SJSA1 (cell line): ENCODE measurements at regions not wholly inside any gene's neighbourhood (a gene's known extent, or its start where the extent isn't known, plus 50 kb on each side); places are given as distances from the start of the nearest gene placed in this dataset.
"Not testable (repeated sequence)": the region's sequence is repeated elsewhere in the genome, so short reads cannot be mapped to it uniquely, and the experiment has no call there.

Experiments
- DNase-seq, 2 experiments: peaks; one replicate each; pipeline ENCODE4 v3.0.0-alpha.2; 2015 to 2020; ENCODE audit warnings: low spot score in 2 of 2, low read depth in 1 of 2
- H3K27ac ChIP-seq: fragments of 250-450 bp; sonication (Bioruptor Pico); 2 replicates; pipeline ENCODE4 v1.5.1; 2020; ENCODE audit warnings: mild to moderate bottlenecking, moderate library complexity
- H3K27me3 ChIP-seq: fragments of 250-450 bp; sonication (Bioruptor Pico); replicated peaks from 2 replicates; pipeline ENCODE4 v1.5.1; 2020; ENCODE audit warnings: mild to moderate bottlenecking, moderate library complexity
- H3K36me3 ChIP-seq: fragments of 250-450 bp; sonication (Bioruptor Pico); 2 replicates; pipeline ENCODE4 v1.5.1; 2020; ENCODE audit warnings: mild to moderate bottlenecking
- H3K4me1 ChIP-seq: fragments of 250-450 bp; sonication (Bioruptor Pico); replicated peaks from 2 replicates; pipeline ENCODE4 v1.6.1; 2021; ENCODE audit warnings: mild to moderate bottlenecking
- H3K4me3 ChIP-seq: fragments of 250-450 bp; sonication (Bioruptor Pico); 2 replicates; pipeline ENCODE4 v1.5.1; 2020; ENCODE audit warnings: mild to moderate bottlenecking
- H3K9me3 ChIP-seq: fragments of 250-450 bp; sonication (Bioruptor Pico); replicated peaks from 2 replicates; pipeline ENCODE4 v1.5.1; 2020; ENCODE audit warnings: mild to moderate bottlenecking

GRCh38 chr1:104235141-104235540, 485.4 kb downstream of the AMY1C start:
- H3K4me1 ChIP-seq, result no peaks in the 10 kb centered on the region
- H3K9me3 ChIP-seq, result no peaks in the 10 kb centered on the region
- no peak for DNase-seq
- H3K4me3 ChIP-seq, result no peak overlapping the region
- no peak overlapping the region for H3K27ac ChIP-seq
- H3K36me3 ChIP-seq, result no peaks in the 10 kb centered on the region
- H3K27me3 ChIP-seq, result no peaks in the 10 kb centered on the region

GRCh38 chr1:104238991-104239390, 489.3 kb downstream of the AMY1C start:
- no peak overlapping the region for H3K27ac ChIP-seq
- no peaks in the 10 kb centered on the region for H3K27me3 ChIP-seq
- no peak overlapping the region for H3K4me3 ChIP-seq
- no peaks in the 10 kb centered on the region for H3K9me3 ChIP-seq
- no peak for DNase-seq
- no peaks in the 10 kb centered on the region for H3K36me3 ChIP-seq
- no peaks in the 10 kb centered on the region for H3K4me1 ChIP-seq

GRCh38 chr1:104248385-104248784, 498.7 kb downstream of the AMY1C start:
- no peaks in the 10 kb centered on the region for H3K4me1 ChIP-seq
- no peak overlapping the region for H3K4me3 ChIP-seq
- no peak overlapping the region for H3K27ac ChIP-seq
- no peaks in the 10 kb centered on the region for H3K27me3 ChIP-seq
- no peaks in the 10 kb centered on the region for H3K36me3 ChIP-seq
- no peaks in the 10 kb centered on the region for H3K9me3 ChIP-seq
- DNase-seq, result no peak

DNA sequence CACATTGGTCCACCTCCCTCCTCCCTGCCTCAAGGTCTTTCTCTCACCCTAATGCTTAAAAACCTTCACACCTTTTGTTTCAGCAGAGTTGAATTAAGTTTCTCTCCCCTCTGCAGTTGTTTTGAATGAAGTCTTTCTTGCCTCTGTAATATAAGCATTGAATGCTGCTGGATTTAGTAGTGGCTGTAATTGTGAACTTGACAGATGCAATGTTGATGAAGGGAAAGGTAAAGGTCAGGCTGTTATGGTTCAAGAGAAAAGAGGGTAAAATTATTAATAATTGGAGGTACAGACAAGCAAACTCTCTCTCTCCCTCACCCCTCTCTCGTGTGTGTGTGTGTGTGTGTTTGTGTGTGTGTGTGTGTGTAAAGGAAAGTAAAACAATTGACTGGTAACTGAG, 509.8 kb downstream of the AMY1C start:
- H3K4me1 ChIP-seq, result no peaks in the 10 kb centered on the region
- no peaks in the 10 kb centered on the region for H3K27me3 ChIP-seq
- H3K4me3 ChIP-seq, result no peak overlapping the region
- no peak for DNase-seq
- H3K27ac ChIP-seq, result no peak overlapping the region
- no peaks in the 10 kb centered on the region for H3K9me3 ChIP-seq
- no peaks in the 10 kb centered on the region for H3K36me3 ChIP-seq

- DNase-seq, H3K27me3 ChIP-seq, H3K9me3 ChIP-seq, H3K4me3 ChIP-seq, H3K27ac ChIP-seq, H3K36me3 ChIP-seq, H3K4me1 ChIP-seq: not testable (repeated sequence)
Measured at GRCh38 chr1:104263110-104263509, 513.4 kb downstream of the AMY1C start.

DNA sequence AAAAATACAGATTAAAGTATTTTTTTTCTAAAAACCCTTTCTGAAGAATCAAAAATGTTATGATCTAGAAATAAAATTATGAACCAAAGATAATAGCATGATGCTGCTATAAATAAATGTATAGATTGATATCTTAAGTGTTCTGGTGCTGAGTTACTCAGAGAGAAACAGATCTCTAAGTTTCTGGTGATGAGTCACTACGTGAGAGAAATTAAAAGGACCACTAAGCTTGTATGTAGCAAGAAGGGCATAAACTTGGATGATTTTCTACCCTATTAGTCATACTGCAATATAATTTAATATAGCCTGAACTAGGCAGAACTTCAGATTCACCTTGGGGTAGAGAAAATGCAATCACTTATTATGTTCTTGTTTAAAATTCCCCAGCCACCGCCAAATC, 514.8 kb downstream of the AMY1C start:
- H3K4me3 ChIP-seq, result no peak overlapping the region
- no peak for DNase-seq
- H3K4me1 ChIP-seq, result no peaks in the 10 kb centered on the region
- no peaks in the 10 kb centered on the region for H3K36me3 ChIP-seq
- H3K27ac ChIP-seq, result no peak overlapping the region
- no peaks in the 10 kb centered on the region for H3K27me3 ChIP-seq
- no peaks in the 10 kb centered on the region for H3K9me3 ChIP-seq

GRCh38 chr1:104265163-104265562, 515.5 kb downstream of the AMY1C start:
- no peak for DNase-seq
- Histone ChIP-seq H3K36me3 (no peaks in the 10 kb centered on the region), H3K27ac (no peak overlapping the region), H3K9me3 (no peaks in the 10 kb centered on the region), H3K27me3 (no peaks in the 10 kb centered on the region), H3K4me1 (no peaks in the 10 kb centered on the region), H3K4me3 (no peak overlapping the region)

- H3K4me1 ChIP-seq, result no peaks in the 10 kb centered on the region
- no peak overlapping the region for H3K4me3 ChIP-seq
- DNase-seq, result no peak
- no peak overlapping the region for H3K27ac ChIP-seq
- no peaks in the 10 kb centered on the region for H3K36me3 ChIP-seq
- no peaks in the 10 kb centered on the region for H3K9me3 ChIP-seq
- H3K27me3 ChIP-seq, result no peaks in the 10 kb centered on the region
Measured at GRCh38 chr1:104266612-104267011, 516.9 kb downstream of the AMY1C start.

GRCh38 chr1:104288322-104288721, 538.6 kb downstream of the AMY1C start:
- not testable (repeated sequence) for H3K27ac ChIP-seq, DNase-seq, H3K9me3 ChIP-seq, H3K36me3 ChIP-seq, H3K4me1 ChIP-seq, H3K27me3 ChIP-seq, H3K4me3 ChIP-seq

GRCh38 chr1:104291156-104291555, 541.5 kb downstream of the AMY1C start:
- H3K36me3 ChIP-seq, result no peaks in the 10 kb centered on the region
- H3K9me3 ChIP-seq, result 0 out of 2 replicates have a peak, but pooled peaks cover 3% of the 10 kb centered on the region
- DNase-seq, result no peak
- no peak overlapping the region for H3K27ac ChIP-seq
- H3K27me3 ChIP-seq, result no peaks in the 10 kb centered on the region
- no peak overlapping the region for H3K4me3 ChIP-seq
- no peaks in the 10 kb centered on the region for H3K4me1 ChIP-seq

- no peak for DNase-seq
- H3K36me3 ChIP-seq, result no peaks in the 10 kb centered on the region
- no peak overlapping the region for H3K4me3 ChIP-seq
- 0 out of 2 replicates have a peak, but pooled peaks cover 3% of the 10 kb centered on the region for H3K9me3 ChIP-seq
- no peaks in the 10 kb centered on the region for H3K4me1 ChIP-seq
- no peaks in the 10 kb centered on the region for H3K27me3 ChIP-seq
- no peak overlapping the region for H3K27ac ChIP-seq
Measured at GRCh38 chr1:104294259-104294658, 544.6 kb downstream of the AMY1C start.

DNA sequence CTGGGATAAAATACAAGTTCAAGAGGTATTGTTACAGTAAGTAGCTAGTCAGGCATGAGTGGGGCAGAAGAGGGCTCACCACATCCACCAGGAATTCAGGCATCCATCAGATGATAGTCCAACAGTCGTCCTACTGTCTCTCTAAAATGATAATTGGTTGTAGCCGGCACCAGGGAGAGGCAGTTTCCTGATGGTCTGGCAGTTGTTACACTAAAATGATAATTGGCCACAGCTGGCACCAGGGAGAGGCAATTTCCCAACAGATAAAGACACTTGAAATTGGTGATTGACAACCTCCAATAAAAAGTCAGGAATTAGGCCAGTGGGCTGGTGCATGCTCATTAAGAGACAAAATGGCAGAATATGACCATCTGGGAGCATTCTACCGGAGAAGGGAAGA, 545.8 kb downstream of the AMY1C start:
- no peaks in the 10 kb centered on the region for H3K9me3 ChIP-seq
- H3K27me3 ChIP-seq, result no peaks in the 10 kb centered on the region
- no peaks in the 10 kb centered on the region for H3K4me1 ChIP-seq
- no peak overlapping the region for H3K27ac ChIP-seq
- no peaks in the 10 kb centered on the region for H3K36me3 ChIP-seq
- no peak for DNase-seq
- no peak overlapping the region for H3K4me3 ChIP-seq

GRCh38 chr1:104309673-104310072, 560.0 kb downstream of the AMY1C start:
- Histone ChIP-seq H3K9me3 (0 out of 2 replicates have a peak, but pooled peaks cover 3% of the 10 kb centered on the region), H3K4me1 (no peaks in the 10 kb centered on the region), H3K36me3 (no peaks in the 10 kb centered on the region), H3K27ac (no peak overlapping the region), H3K27me3 (no peaks in the 10 kb centered on the region), H3K4me3 (no peak overlapping the region)
- DNase-seq, result no peak

DNA sequence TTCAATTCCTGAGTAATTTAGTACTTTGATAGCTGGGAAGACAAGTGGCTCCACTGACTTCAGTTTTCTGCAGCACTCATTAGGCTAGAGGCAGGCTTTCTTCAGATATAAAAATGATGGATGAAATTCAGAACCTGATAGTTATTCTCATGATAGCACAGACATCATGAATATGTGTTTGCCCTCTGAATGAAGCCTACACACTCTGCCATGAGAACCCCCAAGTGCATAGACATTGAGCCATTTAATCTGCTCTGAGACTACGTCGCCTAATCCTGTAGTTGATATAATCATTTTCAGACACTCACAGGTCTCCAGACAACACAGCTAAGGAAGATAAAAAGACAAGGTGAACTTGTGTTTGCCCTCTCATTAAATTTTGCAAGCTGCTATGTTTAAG, 566.1 kb downstream of the AMY1C start:
- Histone ChIP-seq H3K9me3 (no peaks in the 10 kb centered on the region), H3K4me1 (no peaks in the 10 kb centered on the region), H3K27me3 (no peaks in the 10 kb centered on the region; the same call in 1 of the 2 replicates), H3K4me3 (no peak overlapping the region), H3K27ac (no peak overlapping the region), H3K36me3 (no peaks in the 10 kb centered on the region)
- DNase-seq, result no peak

GRCh38 chr1:104322131-104322530, 572.4 kb downstream of the AMY1C start:
- H3K4me1 ChIP-seq, result no peaks in the 10 kb centered on the region
- no peak overlapping the region for H3K27ac ChIP-seq
- H3K36me3 ChIP-seq, result no peaks in the 10 kb centered on the region
- DNase-seq, result no peak
- no peaks in the 10 kb centered on the region for H3K9me3 ChIP-seq
- no peak overlapping the region for H3K4me3 ChIP-seq
- H3K27me3 ChIP-seq, result no peaks in the 10 kb centered on the region; the same call in 1 of the 2 replicates
